Nephron (organoid): ENCODE measurements at regions not wholly inside any gene's neighbourhood (a gene's known extent, or its start where the extent isn't known, plus 50 kb on each side); places are given as distances from the start of the nearest gene placed in this dataset.

Source experiments
- H3K27ac Mint-ChIP-seq, 3 experiments: 2 replicates each; pipeline ENCODE4 v1.8.0; 2020; ENCODE audit warnings: mixed read lengths in 3 of 3, mild to moderate bottlenecking in 2 of 3, moderate library complexity in 1 of 3
- H3K27me3 Mint-ChIP-seq: 2 replicates; pipeline ENCODE4 v1.8.0; 2021; ENCODE audit warnings: low read depth, mild to moderate bottlenecking, moderate library complexity, mixed read lengths
- H3K36me3 Mint-ChIP-seq: 2 replicates; pipeline ENCODE4 v1.8.0; 2020; ENCODE audit warnings: low read depth, mixed read lengths
- H3K4me1 Mint-ChIP-seq: 2 replicates; pipeline ENCODE4 v1.8.0; 2020; ENCODE audit warnings: mixed read lengths
- H3K4me3 Mint-ChIP-seq, 3 experiments: 2 replicates each; pipeline ENCODE4 v1.8.0; 2020; ENCODE audit warnings: mild to moderate bottlenecking in 3 of 3, mixed read lengths in 3 of 3, moderate library complexity in 2 of 3
- H3K9me3 Mint-ChIP-seq: 2 replicates; pipeline ENCODE4 v1.8.0; 2020; ENCODE audit warnings: mixed read lengths
- CTCF ChIP-seq, 3 experiments: fragments of 200-600 bp; sonication (generic); IDR thresholded peaks; one replicate each; pipeline ENCODE4 v1.5.0; 2021; ENCODE audit warnings: antibody characterized with exemption in 3 of 3; ENCODE audit not compliant: unreplicated experiment in 3 of 3

- no peaks in the 10 kb centered on the region for H3K36me3 Mint-ChIP-seq
- no peak overlapping the region for H3K27ac Mint-ChIP-seq
- H3K9me3 Mint-ChIP-seq, result peaks cover 3% of the 10 kb centered on the region
- no peaks in the 10 kb centered on the region for H3K27me3 Mint-ChIP-seq
- no peak overlapping the region for H3K4me3 Mint-ChIP-seq
- no peaks in the 10 kb centered on the region for H3K4me1 Mint-ChIP-seq
- TF ChIP-seq CTCF (IDR thresholded peaks at IDR 0.05; ENCODE audit: unreplicated experiment in 3 of 3), result no peak
Measured at GRCh38 chr3:99586701-99587100, 51.7 kb upstream of the COL8A1 start.

GRCh38 chr3:99579965-99580364, 58.4 kb upstream of the COL8A1 start:
- no peak for TF ChIP-seq CTCF (IDR thresholded peaks at IDR 0.05; ENCODE audit: unreplicated experiment in 3 of 3)
- no peak overlapping the region for H3K27ac Mint-ChIP-seq
- no peaks in the 10 kb centered on the region for H3K4me1 Mint-ChIP-seq
- no peaks in the 10 kb centered on the region for H3K36me3 Mint-ChIP-seq
- no peak overlapping the region for H3K4me3 Mint-ChIP-seq
- peaks cover 9% of the 10 kb centered on the region for H3K9me3 Mint-ChIP-seq
- peaks cover 3% of the 10 kb centered on the region for H3K27me3 Mint-ChIP-seq

GRCh38 chr3:99579246-99579645, 59.1 kb upstream of the COL8A1 start:
- Mint-ChIP-seq H3K27me3 (peaks cover 3% of the 10 kb centered on the region), H3K9me3 (peaks cover 16% of the 10 kb centered on the region), H3K27ac (no peak overlapping the region), H3K4me1 (no peaks in the 10 kb centered on the region), H3K36me3 (no peaks in the 10 kb centered on the region), H3K4me3 (no peak overlapping the region)
- no peak for TF ChIP-seq CTCF (IDR thresholded peaks at IDR 0.05; ENCODE audit: unreplicated experiment in 3 of 3)

- TF ChIP-seq CTCF (IDR thresholded peaks at IDR 0.05; ENCODE audit: unreplicated experiment in 3 of 3), result no peak
- no peak overlapping the region for H3K4me3 Mint-ChIP-seq
- H3K27ac Mint-ChIP-seq, result no peak overlapping the region
- no peaks in the 10 kb centered on the region for H3K36me3 Mint-ChIP-seq
- H3K4me1 Mint-ChIP-seq, result no peaks in the 10 kb centered on the region
- H3K27me3 Mint-ChIP-seq, result peaks cover 3% of the 10 kb centered on the region
- H3K9me3 Mint-ChIP-seq, result peaks cover 17% of the 10 kb centered on the region
Measured at GRCh38 chr3:99578339-99578970, 59.9 kb upstream of the COL8A1 start.

- Mint-ChIP-seq H3K4me3 (no peak overlapping the region), H3K36me3 (no peaks in the 10 kb centered on the region), H3K9me3 (peaks cover 17% of the 10 kb centered on the region), H3K27me3 (peaks cover 3% of the 10 kb centered on the region), H3K4me1 (no peaks in the 10 kb centered on the region), H3K27ac (no peak overlapping the region)
- no peak for TF ChIP-seq CTCF (IDR thresholded peaks at IDR 0.05; ENCODE audit: unreplicated experiment in 3 of 3)
Measured at GRCh38 chr3:99576904-99577559, 61.4 kb upstream of the COL8A1 start.

- Mint-ChIP-seq H3K27ac (no peak overlapping the region), H3K27me3 (peaks cover 3% of the 10 kb centered on the region), H3K4me3 (no peak overlapping the region), H3K36me3 (no peaks in the 10 kb centered on the region), H3K4me1 (no peaks in the 10 kb centered on the region), H3K9me3 (peaks cover 17% of the 10 kb centered on the region)
- TF ChIP-seq CTCF (IDR thresholded peaks at IDR 0.05; ENCODE audit: unreplicated experiment in 3 of 3), result no peak
Measured at GRCh38 chr3:99575683-99576082, 62.7 kb upstream of the COL8A1 start.
